Glutamatergic neuron (in vitro differentiated cells): ENCODE measurements at regions not wholly inside any gene's neighbourhood (a gene's known extent, or its start where the extent isn't known, plus 50 kb on each side); places are given as distances from the start of the nearest gene placed in this dataset.

Source experiments
- DNase-seq: peaks from one replicate; pipeline ENCODE4 v3.0.0; 2022
- H3K27ac Mint-ChIP-seq: one replicate; pipeline ENCODE4 v1.8.0; 2020; ENCODE audit warnings: mild to moderate bottlenecking, mixed read lengths, inconsistent platforms; ENCODE audit not compliant: unreplicated experiment
- H3K27me3 Mint-ChIP-seq: one replicate; pipeline ENCODE4 v1.8.0; 2020; ENCODE audit warnings: mild to moderate bottlenecking, moderate library complexity, mixed read lengths, inconsistent platforms; ENCODE audit not compliant: unreplicated experiment
- H3K36me3 Mint-ChIP-seq: one replicate; pipeline ENCODE4 v1.8.0; 2020; ENCODE audit warnings: mild to moderate bottlenecking, mixed read lengths, inconsistent platforms; ENCODE audit not compliant: unreplicated experiment
- H3K4me1 Mint-ChIP-seq: one replicate; pipeline ENCODE4 v1.8.0; 2020; ENCODE audit warnings: mild to moderate bottlenecking, low read depth, mixed read lengths, inconsistent platforms; ENCODE audit not compliant: unreplicated experiment
- H3K4me3 Mint-ChIP-seq: one replicate; pipeline ENCODE4 v1.8.0; 2020; ENCODE audit warnings: mild to moderate bottlenecking, mixed read lengths, inconsistent platforms; ENCODE audit not compliant: unreplicated experiment
- H3K9me3 Mint-ChIP-seq: one replicate; pipeline ENCODE4 v1.8.0; 2020; ENCODE audit warnings: mild to moderate bottlenecking, moderate library complexity, mixed read lengths, inconsistent platforms; ENCODE audit not compliant: unreplicated experiment
- TF ChIP-seq, protein P1 (sequence below): fragments of 200-600 bp; sonication (generic); IDR thresholded peaks from one replicate; pipeline ENCODE4 v1.5.0; 2021; ENCODE audit not compliant: partially characterized antibody, unreplicated experiment

DNA sequence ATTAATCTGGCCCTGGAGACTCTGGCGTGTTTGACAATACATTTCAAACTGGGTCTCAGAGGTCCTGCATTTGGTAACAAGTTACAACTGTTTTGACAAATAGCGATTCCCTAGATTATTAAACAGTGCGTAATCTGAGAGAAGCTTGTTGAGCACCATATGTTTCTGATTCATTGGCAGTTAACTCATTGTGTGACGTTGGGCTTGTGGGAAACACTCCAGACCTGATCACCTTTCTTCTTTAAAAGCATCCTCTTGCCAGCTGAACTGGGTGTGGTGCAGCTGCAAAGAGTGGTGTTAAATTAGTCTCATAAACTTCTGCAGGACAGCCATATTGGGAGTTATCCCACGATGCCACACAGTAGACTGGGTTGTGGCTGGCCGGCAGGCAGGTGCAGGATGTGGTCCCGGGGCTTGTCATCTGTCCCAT lies 82.7 kb downstream of the CDC7 start:
- no peaks in the 10 kb centered on the region for H3K36me3 Mint-ChIP-seq
- H3K27me3 Mint-ChIP-seq: peaks cover 2% of the 10 kb centered on the region
- H3K4me1 Mint-ChIP-seq: peaks cover 11% of the 10 kb centered on the region
- H3K4me3 Mint-ChIP-seq: no peak overlapping the region
- DNase-seq: no peak
- no peak overlapping the region for H3K27ac Mint-ChIP-seq
- H3K9me3 Mint-ChIP-seq: peaks cover 2% of the 10 kb centered on the region
- TF ChIP-seq, protein P1, sequence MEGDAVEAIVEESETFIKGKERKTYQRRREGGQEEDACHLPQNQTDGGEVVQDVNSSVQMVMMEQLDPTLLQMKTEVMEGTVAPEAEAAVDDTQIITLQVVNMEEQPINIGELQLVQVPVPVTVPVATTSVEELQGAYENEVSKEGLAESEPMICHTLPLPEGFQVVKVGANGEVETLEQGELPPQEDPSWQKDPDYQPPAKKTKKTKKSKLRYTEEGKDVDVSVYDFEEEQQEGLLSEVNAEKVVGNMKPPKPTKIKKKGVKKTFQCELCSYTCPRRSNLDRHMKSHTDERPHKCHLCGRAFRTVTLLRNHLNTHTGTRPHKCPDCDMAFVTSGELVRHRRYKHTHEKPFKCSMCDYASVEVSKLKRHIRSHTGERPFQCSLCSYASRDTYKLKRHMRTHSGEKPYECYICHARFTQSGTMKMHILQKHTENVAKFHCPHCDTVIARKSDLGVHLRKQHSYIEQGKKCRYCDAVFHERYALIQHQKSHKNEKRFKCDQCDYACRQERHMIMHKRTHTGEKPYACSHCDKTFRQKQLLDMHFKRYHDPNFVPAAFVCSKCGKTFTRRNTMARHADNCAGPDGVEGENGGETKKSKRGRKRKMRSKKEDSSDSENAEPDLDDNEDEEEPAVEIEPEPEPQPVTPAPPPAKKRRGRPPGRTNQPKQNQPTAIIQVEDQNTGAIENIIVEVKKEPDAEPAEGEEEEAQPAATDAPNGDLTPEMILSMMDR: no peak

DNA sequence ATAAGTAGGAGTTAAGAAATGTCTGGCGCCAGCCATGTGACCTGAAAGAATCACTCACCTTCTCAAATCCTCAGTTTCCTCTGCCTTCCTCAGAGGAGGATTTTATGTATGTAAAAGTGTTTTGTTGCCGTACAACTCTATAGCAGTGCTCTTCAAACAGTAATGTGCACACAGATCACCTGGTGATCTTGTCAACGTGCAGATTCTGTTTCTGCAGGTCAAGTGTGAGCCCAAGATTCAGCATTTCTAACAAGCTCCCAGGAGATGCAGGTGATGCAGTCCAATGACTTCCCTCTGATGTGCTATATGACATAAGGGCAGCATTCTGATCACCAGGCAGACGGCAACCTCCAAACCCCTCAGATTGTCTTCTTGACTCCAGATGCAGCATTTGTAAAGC lies 83.7 kb downstream of the CDC7 start:
- Mint-ChIP-seq H3K4me3 (no peak overlapping the region), H3K36me3 (no peaks in the 10 kb centered on the region), H3K27me3 (peaks cover 2% of the 10 kb centered on the region), H3K9me3 (peaks cover 2% of the 10 kb centered on the region), H3K4me1 (peaks cover 12% of the 10 kb centered on the region), H3K27ac (no peak overlapping the region)
- no peak for DNase-seq
- TF ChIP-seq, protein P1: no peak

DNA sequence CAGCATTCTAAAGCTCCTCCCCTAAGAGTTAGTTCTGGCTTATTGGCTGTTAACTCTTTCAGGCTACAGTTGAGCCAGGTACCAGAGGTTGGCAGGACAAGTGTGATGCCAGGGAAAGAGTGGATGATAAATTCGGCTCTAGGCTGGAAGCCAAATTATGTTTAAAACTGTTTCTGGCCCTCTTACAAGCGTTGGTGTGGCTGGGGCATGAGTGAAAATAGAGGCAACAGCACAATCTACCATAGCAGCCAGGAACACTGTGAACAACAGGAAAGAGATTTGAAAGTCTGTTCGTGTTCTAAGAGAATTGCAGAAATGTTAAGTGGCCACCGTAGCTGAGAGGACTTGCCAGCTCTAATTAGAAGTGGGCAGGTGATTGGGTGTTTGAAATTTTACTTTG lies 84.2 kb downstream of the CDC7 start:
- H3K4me1 Mint-ChIP-seq: peaks cover 16% of the 10 kb centered on the region
- H3K27me3 Mint-ChIP-seq: peaks cover 2% of the 10 kb centered on the region
- H3K27ac Mint-ChIP-seq: no peak overlapping the region
- no peak for DNase-seq
- TF ChIP-seq, protein P1: no peak
- H3K4me3 Mint-ChIP-seq: no peak overlapping the region
- H3K36me3 Mint-ChIP-seq: no peaks in the 10 kb centered on the region
- no peaks in the 10 kb centered on the region for H3K9me3 Mint-ChIP-seq

DNA sequence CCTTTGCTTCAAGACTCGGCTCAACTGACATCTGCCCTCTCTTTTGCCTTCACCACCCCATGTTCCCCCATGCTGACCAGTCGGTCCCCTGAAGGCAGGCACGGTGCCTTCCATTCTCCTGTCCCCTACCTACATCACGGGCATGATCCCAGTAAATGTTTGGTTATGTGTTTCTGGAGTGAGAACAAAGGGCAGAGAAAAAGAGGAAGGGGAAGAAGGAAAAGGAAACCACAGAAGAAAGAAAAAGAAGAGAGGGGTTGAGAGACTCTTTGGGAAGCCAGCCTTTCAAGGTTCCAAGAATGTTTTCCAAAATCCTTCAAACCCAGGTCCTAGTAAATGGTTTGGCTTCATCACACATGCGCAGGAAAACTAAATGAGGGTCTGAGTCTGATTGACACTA lies 84.9 kb downstream of the CDC7 start:
- Mint-ChIP-seq H3K4me3 (no peak overlapping the region), H3K27me3 (no peaks in the 10 kb centered on the region), H3K9me3 (no peaks in the 10 kb centered on the region), H3K36me3 (no peaks in the 10 kb centered on the region), H3K4me1 (peaks cover 18% of the 10 kb centered on the region), H3K27ac (no peak overlapping the region)
- no peak for DNase-seq
- TF ChIP-seq, protein P1: no peak

DNA sequence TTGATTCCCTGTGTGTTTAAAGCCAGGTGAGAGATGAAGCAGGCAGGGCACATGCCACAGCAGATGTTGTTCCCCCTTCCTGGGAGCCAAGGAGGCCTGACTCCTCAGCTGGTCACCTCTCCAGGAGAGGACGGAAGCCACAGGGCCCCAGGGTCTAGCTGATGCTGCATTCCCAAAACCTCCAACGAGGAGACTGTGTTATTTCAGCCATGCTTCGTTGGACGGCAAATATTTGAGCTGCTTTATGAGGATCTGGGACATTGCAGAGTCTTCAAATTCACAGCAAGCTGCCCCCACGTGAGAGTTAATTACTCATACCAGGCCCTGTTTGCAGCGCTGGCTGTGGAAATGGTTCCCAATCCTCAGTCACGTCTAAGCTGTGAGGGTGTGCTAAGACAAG lies 85.3 kb downstream of the CDC7 start:
- Mint-ChIP-seq H3K27ac (no peak overlapping the region), H3K4me1 (peaks cover 16% of the 10 kb centered on the region), H3K27me3 (no peaks in the 10 kb centered on the region), H3K4me3 (no peak overlapping the region), H3K9me3 (no peaks in the 10 kb centered on the region), H3K36me3 (no peaks in the 10 kb centered on the region)
- no peak for DNase-seq
- TF ChIP-seq, protein P1: no peak
